NCI-H2029 treated with DMSO at 0.1 percent for 48 hours (cell line): ENCODE measurements at regions not wholly inside any gene's neighbourhood (a gene's known extent, or its start where the extent isn't known, plus 50 kb on each side); places are given as distances from the start of the nearest gene placed in this dataset.

Source experiments
- DNase-seq: peaks from one replicate; lab custom pipeline; 2025; lab: John Stamatoyannopoulos, UW

DNA sequence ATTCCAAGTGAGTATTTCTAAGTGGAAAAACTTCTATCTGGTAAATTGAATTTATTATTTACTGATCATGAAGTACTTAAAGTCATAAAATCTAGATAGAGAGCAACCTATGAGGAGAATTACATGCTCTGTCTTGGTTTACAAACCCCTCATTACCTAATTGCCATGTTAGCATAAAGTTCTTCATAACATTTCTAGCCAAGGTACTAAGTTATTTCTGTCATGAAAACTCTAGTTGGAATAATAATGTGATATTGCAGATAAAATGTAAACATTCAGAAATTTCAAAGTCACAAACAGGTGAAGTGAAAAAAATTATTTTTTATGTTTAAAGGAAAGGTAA is 228.6 kb downstream of the TTLL7 start:
- DNase-seq = no peak

- DNase-seq = no peak
Measured at GRCh38 chr1:83769594-83770318, 229.2 kb downstream of the TTLL7 start.

DNA sequence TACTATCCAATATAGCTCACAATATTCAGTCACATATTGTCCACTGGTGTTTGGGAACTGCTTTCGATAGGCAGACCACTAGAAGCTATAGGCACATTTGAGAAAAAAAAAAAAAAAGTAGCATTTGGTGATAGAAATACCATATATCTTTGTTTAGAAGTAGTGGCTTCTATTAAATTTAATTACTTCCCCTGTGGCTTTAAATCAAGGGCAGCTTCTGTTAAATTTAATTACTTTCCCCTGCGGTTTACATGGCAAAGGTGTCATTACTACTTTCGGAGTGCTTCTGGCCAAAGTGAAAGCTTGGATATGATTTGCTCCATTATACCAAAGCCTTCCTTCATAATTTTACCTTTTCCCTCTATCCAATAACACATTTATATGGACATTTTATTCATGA is 229.9 kb downstream of the TTLL7 start:
- DNase-seq = no peak

DNA sequence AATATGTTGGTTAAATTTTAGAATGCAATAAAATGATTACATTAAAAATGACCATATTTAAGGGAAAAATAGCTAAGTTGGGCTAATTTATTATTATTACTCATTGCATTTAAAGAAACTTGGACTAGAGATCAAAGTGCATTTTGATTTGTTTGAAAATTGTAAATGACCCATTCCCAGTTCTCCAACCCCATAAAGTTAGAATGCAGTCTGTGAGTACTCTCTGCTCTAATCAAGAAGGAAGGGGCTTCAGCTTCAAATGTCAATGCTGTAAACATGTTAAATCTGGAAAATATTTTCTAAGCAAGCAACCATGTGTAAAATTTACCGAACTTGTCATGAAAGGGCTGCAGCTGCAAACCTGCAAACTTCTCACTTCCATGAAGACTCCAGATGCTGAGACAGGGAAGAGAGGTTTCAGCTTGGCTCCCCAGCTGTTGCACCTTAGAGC is 232.7 kb downstream of the TTLL7 start:
- no peak for DNase-seq

DNA sequence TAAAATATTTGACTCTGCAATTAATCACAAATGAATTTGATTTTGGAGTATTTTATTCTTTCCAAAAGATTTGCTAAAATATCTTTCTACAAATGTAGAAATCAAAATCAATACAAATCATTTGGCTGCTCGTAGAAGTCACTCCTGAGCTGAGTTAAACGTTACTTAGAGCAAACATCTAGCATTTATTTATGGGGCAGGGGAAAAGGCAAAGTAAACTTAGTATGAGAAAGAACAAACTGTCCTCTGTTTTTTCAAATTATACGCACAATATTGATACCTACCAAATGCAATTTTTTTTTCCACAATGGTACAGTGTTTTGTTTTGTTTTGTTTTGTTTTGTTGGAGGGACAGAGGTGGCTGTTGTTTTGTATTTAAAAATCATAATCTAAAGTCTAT is 233.8 kb downstream of the TTLL7 start:
- no peak for DNase-seq

GRCh38 chr1:83764209-83764608 is 234.7 kb downstream of the TTLL7 start:
- DNase-seq = no peak

DNA sequence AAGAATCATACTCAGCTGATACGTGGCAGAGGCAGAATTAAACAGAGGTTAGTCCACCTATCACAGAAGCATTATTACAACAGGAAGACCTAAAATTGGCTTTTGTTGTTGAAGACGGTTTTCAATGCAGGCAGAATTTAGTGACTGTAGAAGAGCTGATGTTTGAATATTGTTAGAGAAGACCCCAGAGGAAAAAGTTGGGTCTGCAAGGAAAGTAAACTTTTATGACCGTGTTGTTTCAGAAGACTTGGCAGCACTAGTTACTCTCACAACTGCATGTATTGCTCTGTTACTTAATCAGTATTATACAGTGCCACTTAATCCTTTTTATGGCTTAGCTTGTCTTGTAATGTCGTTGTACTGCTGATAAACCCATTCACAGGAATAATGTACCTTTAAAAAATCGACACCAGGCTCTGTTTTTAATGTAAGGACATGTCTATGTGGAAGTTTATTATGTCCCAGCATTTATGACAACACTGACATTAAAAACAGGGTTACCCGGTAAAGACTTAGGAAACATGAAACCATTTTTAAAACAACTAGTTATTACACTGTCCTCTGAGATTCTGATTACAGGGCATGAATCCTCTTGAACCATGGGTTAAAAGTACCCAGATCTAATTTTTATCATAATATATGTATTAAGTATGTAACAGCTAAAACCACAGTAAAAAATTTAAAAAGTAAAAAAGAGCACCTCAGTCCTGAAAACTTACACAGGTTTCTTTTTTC is 235.4 kb downstream of the TTLL7 start:
- DNase-seq = no peak

- DNase-seq = no peak
Measured at GRCh38 chr1:83762416-83762815, 236.5 kb downstream of the TTLL7 start.

DNA sequence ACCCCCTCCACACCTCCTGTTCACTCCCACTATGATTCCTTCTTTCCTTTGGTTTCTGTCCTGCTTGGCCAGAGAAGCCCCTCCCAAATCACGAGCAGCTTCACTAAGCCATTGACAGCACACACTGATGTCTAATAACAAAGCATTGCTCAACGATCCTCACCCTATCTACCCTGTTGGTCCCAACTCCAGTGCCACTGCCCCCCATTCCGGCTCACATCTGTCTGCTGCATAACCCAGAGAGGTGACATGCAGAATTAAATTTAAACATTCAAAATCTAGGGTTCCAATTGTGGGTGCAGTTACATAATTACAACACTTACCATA is 236.9 kb downstream of the TTLL7 start:
- DNase-seq = no peak

- DNase-seq = no peak
Measured at GRCh38 chr1:83761167-83762038, 237.5 kb downstream of the TTLL7 start.

GRCh38 chr1:83760226-83761021 is 238.5 kb downstream of the TTLL7 start:
- DNase-seq = no peak

- DNase-seq = no peak
Measured at GRCh38 chr1:83756984-83757717, 241.8 kb downstream of the TTLL7 start.

- no peak for DNase-seq
Measured at GRCh38 chr1:83751602-83752001, 247.3 kb downstream of the TTLL7 start.

GRCh38 chr1:83750201-83750600 is 248.7 kb downstream of the TTLL7 start:
- DNase-seq = no peak

- no peak for DNase-seq
Measured at GRCh38 chr1:83747853-83748482, 251.0 kb downstream of the TTLL7 start.

GRCh38 chr1:83746234-83746633 is 252.7 kb downstream of the TTLL7 start:
- no peak for DNase-seq

- DNase-seq = no peak
Measured at GRCh38 chr1:83742446-83742845, 256.5 kb downstream of the TTLL7 start.

DNA sequence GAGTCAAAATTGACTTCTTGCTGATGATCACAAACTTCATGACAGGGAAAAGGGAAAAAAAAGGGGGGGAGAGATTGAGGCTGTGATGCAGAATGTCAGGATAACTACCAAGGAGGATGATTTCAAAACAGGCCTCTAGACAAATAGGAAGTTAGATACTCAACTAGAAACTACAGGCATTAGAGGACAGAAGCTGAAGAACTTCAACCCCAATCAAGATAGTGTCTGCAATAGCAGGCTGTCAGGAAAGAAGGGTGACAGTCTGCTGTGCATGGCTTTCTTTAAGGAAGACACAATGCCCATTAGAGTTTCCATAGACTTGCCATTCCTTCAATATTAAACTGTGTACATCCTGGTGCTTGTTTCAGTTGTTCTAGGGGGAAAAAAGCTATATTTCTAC is 257.2 kb downstream of the TTLL7 start:
- no peak for DNase-seq

DNA sequence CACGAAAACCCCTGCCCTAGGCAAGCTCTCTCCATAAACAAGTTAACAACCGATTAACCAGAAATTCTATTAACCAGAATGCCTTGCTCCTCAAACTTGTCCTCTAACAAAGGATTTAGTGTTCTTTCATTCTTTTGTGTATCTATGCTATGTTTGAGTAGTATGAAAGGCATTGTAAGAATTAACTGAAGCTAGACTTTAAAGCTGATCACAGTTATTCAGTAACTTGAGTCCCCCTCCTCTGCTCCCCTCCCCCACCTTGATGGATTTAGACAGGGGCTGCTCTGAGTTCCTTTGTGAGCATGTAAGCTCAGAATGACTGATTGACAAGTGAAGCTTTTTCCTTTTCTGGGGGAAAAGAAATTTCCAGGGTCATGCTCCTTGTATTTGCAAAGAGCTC is 257.6 kb downstream of the TTLL7 start:
- no peak for DNase-seq

- DNase-seq = no peak
Measured at GRCh38 chr1:83735526-83735925, 263.4 kb downstream of the TTLL7 start.

DNA sequence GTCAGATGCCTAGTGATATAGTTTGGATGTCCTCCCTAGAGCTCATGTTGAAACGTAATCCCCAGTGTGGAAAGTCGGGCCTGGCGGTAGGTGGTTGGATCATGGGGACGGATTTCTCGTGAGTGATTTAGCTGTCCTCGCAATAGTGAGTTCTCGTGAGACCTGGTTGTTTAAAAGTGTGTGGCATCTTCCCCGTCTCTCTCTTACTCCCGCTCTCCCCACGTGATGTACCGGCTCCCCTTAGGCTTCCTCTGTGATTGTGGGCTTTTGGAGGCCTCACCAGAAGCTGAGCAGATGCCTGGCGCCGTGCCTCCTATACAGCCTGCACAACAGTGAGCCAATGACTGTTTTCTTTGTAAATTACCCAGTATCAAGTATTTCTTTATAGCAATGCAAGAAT is 264.5 kb downstream of the TTLL7 start:
- no peak for DNase-seq
